CD4-positive, alpha-beta T cell treated with Interleukin-4 for 4 hours (primary cell): ENCODE measurements at regions not wholly inside any gene's neighbourhood (a gene's known extent, or its start where the extent isn't known, plus 50 kb on each side); places are given as distances from the start of the nearest gene placed in this dataset.
A peak's percentile ranks its signal among the peaks of the same experiment; 100 is the strongest.

Source experiments
- DNase-seq: peaks from one replicate; pipeline ENCODE4 v3.0.0-alpha.2; 2020

- DNase-seq: no peak
Observed at GRCh38 chrX:16511796-16512776, 137.9 kb upstream of the S100G start.

GRCh38 chrX:16516232-16516876, 133.6 kb upstream of the S100G start:
- DNase-seq: no peak

- DNase-seq: no peak
Observed at GRCh38 chrX:16517039-16517605, 132.8 kb upstream of the S100G start.

GRCh38 chrX:16518131-16518530, 131.8 kb upstream of the S100G start:
- DNase-seq: no peak

DNA sequence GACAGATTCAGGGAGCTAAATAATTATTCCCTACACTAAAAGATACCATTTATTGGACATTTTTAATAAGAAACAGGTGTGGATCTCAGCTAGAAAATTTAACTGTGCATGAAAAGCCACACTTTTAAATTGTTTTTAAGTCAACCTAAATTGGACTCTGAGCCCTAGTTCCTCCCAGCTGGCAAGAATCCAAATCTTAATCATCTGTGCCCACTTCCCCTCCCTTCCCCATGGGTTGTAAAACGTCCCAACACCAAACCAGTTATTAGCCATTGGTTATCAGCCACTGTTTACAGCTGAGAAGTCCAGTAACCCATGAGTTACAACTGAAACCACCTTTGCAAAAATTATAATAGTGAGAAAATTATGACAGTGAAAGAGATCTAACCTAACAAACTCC, 125.6 kb upstream of the S100G start:
- DNase-seq: no peak

- no peak for DNase-seq
Observed at GRCh38 chrX:16526003-16526402, 124.0 kb upstream of the S100G start.

DNA sequence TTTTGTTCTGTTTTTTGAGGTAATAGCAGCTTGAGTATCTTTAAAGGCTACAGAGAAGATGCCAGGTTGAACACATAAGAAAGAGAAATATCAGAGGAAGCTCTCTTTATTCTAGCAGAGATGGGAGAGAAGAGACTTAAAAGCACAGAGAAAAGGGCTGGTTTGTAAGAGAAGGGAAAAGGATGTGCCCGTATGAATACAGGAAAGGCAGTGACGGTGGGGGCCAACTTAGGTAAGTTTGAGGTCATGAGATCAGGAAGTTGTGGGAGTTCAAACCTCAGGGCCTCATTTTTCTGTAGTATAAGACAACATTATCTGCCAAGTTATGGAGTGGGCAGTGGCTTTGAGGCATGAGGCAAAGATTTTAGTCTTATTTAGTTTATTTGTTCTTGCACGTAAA, 121.3 kb upstream of the S100G start:
- DNase-seq: peak; percentile 1
